ENCODE measurements at regions not wholly inside any gene's neighbourhood (a gene's known extent, or its start where the extent isn't known, plus 50 kb on each side); places are given as distances from the start of the nearest gene placed in this dataset.
"Not testable (repeated sequence)": the region's sequence is repeated elsewhere in the genome, so short reads cannot be mapped to it uniquely, and the experiment has no call there.

DNA sequence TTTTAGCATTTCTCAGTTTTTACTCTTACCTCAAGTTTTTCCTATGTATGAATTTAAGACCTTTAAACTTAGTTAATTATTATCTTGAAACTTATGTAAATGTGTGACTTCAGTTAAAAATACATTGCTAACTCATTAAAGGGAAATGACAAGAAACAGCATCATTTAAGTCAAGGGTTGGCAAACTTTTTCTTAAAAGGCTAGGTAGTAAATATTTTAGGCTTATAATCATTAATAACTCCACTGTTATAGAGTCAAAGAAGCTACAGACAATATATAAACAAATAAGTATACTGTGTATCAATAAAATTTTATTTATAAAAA lies 259.7 kb upstream of the RBMS1 start:
- CTCF ChIA-PET: no interaction called here
- H3K4me2 ChIP-seq: peak overlapping the region; percentile 77
- no peak for DNase-seq (ENCODE audit: low read depth in 1 of 2, low spot score in 1 of 2)
- peaks cover 22% of the 10 kb centered on the region for H3K9me3 ChIP-seq
- H3K4me1 ChIP-seq: peaks cover 41% of the 10 kb centered on the region
- no peak for FAIRE-seq
- peak overlapping the region; percentile 80 to 84 for H3K27ac ChIP-seq
- no peak for ATAC-seq
- TF ChIP-seq POLR2AphosphoS2 (conservative IDR thresholded peaks at IDR 0.05; ENCODE audit: low read length) (no peak), FOSB (CRISPR knock-in tag; IDR thresholded peaks at IDR 0.05) (no peak), KDM1A (IDR thresholded peaks at IDR 0.05; ENCODE audit: low read depth) (no peak), HOXB13 (CRISPR knock-in tag; IDR thresholded peaks at IDR 0.05; ENCODE audit: low read depth) (no peak), PBX3 (IDR thresholded peaks at IDR 0.05) (no peak), CHD2 (IDR thresholded peaks at IDR 0.05; ENCODE audit: low read length, partially characterized antibody) (no peak), MAZ (IDR thresholded peaks at IDR 0.05; ENCODE audit: borderline replicate concordance, low read depth, low read length) (no peak)
- TF ChIP-seq, protein P1, sequence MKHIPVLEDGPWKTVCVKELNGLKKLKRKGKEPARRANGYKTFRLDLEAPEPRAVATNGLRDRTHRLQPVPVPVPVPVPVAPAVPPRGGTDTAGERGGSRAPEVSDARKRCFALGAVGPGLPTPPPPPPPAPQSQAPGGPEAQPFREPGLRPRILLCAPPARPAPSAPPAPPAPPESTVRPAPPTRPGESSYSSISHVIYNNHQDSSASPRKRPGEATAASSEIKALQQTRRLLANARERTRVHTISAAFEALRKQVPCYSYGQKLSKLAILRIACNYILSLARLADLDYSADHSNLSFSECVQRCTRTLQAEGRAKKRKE (CRISPR knock-in tag; IDR thresholded peaks at IDR 0.05; ENCODE audit: low read depth): no peak
- POLR2A ChIA-PET: no interaction called here
- no peak overlapping the region for H3K4me3 ChIP-seq

DNA sequence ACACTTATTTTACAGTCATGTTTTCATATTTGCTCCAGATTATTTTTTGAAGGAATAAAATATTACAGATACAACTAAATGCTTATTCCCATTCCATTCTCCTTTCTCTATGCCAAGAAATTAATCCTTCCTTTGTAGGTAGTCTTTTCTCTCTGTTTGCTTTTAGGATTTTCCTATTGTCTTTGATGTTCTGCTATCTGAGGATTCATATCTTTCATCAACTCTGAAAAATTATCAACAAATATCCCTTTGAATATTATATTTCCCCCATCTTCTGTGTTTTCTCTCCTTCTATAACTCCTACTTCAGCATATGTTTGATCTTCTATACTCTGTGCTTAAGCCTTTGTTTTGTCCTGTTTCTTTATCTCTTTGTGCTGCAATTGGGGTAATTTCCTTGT lies 260.4 kb upstream of the RBMS1 start:
- FAIRE-seq (no peak), ATAC-seq (no peak), DNase-seq (ENCODE audit: low read depth in 1 of 2, low spot score in 1 of 2) (no peak)
- Histone ChIP-seq H3K4me1 (peaks cover 37% of the 10 kb centered on the region), H3K9me3 (peaks cover 22% of the 10 kb centered on the region), H3K4me3 (no peak overlapping the region), H3K4me2 (no peak overlapping the region), H3K27ac (no peak overlapping the region; a peak in 1 of 6 replicates)
- TF ChIP-seq SMC3 (IDR thresholded peaks at IDR 0.05): no peak
- no peak for TF ChIP-seq EHMT2 (IDR thresholded peaks at IDR 0.05; ENCODE audit: low read depth)
- no peak for TF ChIP-seq PHF8 (IDR thresholded peaks at IDR 0.05; ENCODE audit: borderline replicate concordance, low read depth)
- TF ChIP-seq TP53 (CRISPR knock-in tag; IDR thresholded peaks at IDR 0.05): no peak
- TF ChIP-seq NR3C1 (IDR thresholded peaks at IDR 0.05): no peak
- TF ChIP-seq HES2 (IDR thresholded peaks at IDR 0.05): no peak
- TF ChIP-seq, protein P2, sequence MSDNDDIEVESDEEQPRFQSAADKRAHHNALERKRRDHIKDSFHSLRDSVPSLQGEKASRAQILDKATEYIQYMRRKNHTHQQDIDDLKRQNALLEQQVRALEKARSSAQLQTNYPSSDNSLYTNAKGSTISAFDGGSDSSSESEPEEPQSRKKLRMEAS (IDR thresholded peaks at IDR 0.05): no peak
- no peak for TF ChIP-seq PBX3 (IDR thresholded peaks at IDR 0.05)
- no peak for TF ChIP-seq EHF (CRISPR knock-in tag; IDR thresholded peaks at IDR 0.05)
- no peak for TF ChIP-seq FOXS1 (CRISPR knock-in tag; IDR thresholded peaks at IDR 0.05)
- TF ChIP-seq ZSCAN20 (CRISPR knock-in tag; IDR thresholded peaks at IDR 0.05): no peak
- no peak for TF ChIP-seq RFX5 (IDR thresholded peaks at IDR 0.05)
- CTCF ChIA-PET: no interaction called here
- POLR2A ChIA-PET: no interaction called here

DNA sequence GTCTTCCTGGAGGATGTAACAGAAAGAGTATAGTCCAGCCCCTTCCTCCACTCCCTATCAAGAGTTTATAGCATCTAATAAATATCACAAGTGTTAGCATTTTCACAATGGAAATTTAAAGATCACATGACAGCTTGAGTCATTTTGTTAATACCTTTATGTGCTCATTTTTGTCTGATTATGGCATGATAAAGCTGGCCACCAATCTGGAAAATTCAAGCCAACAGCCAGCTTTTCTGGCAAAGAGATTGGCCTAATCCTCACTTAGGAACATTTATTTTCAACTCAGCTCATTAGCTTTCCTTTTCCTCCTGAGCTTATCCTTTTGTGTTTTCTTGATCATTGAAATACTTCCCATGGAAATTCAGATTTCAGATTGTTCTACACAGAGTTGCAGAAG lies 262.9 kb upstream of the RBMS1 start:
- ChIA-PET POLR2A (no interaction called here), CTCF (no interaction called here)
- Histone ChIP-seq H3K9me3 (peaks cover 22% of the 10 kb centered on the region), H3K4me1 (peaks cover 21% of the 10 kb centered on the region), H3K27ac (no peak overlapping the region), H3K4me2 (no peak overlapping the region), H3K4me3 (no peak overlapping the region)
- FAIRE-seq (no peak), DNase-seq (ENCODE audit: low read depth in 1 of 2, low spot score in 1 of 2) (no peak), ATAC-seq (no peak)
- TF ChIP-seq SMC3 (IDR thresholded peaks at IDR 0.05) (no peak), POLR2AphosphoS2 (conservative IDR thresholded peaks at IDR 0.05; ENCODE audit: low read length) (no peak)

GRCh38 chr2:160762493-160763128 lies 269.0 kb upstream of the RBMS1 start:
- ATAC-seq; H3K4me3 ChIP-seq; DNase-seq (ENCODE audit: low read depth in 1 of 2, low spot score in 1 of 2); H3K4me2 ChIP-seq; FAIRE-seq; H3K9me3 ChIP-seq; POLR2A ChIA-PET; H3K27ac ChIP-seq; H3K4me1 ChIP-seq: not testable (repeated sequence)
- WGBS (ENCODE audit: missing lambda C conversion rate): 89% methylated on average over 22 of the region's 26 CpGs
- CTCF ChIA-PET: interaction anchor here (1.9 kb wide), 1 partner anchor 14 kb away, joined by 4 read pairs; no protein-coding TSS in a partner anchor
